Upper lobe of right lung (tissue), 1 donor: ENCODE measurements at regions not wholly inside any gene's neighbourhood (a gene's known extent, or its start where the extent isn't known, plus 50 kb on each side); places are given as distances from the start of the nearest gene placed in this dataset.

Experiments used
- ATAC-seq: fragments of 200-7000 bp; cut with Tn5 transposase; one replicate; pipeline ENCODE4 v1.9.1; 2020; ENCODE audit warnings: mild to moderate bottlenecking, moderate library complexity
- DNase-seq: peaks from one replicate; pipeline ENCODE4 v3.0.0-alpha.2; 2020
- H3K27ac ChIP-seq: fragments of 200-600 bp; one replicate; pipeline ENCODE4 v1.8.0; 2022
- H3K27me3 ChIP-seq: fragments of 200-600 bp; one replicate; pipeline ENCODE4 v1.8.0; 2022; ENCODE audit warnings: mild to moderate bottlenecking
- H3K36me3 ChIP-seq: fragments of 200-600 bp; one replicate; pipeline ENCODE4 v1.8.0; 2022
- H3K4me1 ChIP-seq: fragments of 200-600 bp; one replicate; pipeline ENCODE4 v1.8.0; 2022
- H3K4me3 ChIP-seq: fragments of 200-600 bp; one replicate; pipeline ENCODE4 v1.8.0; 2022; ENCODE audit warnings: mild to moderate bottlenecking
- H3K9me3 ChIP-seq: fragments of 200-600 bp; one replicate; pipeline ENCODE4 v1.8.0; 2022
- intact Hi-C: fragments of 100-400 bp; cut with DNase I; formaldehyde crosslinking; loops from one replicate; pipeline ENCODE4 v1.11.0; 2022
- TF ChIP-seq, protein P1 (sequence below): fragments of 200-600 bp; IDR thresholded peaks from one replicate; pipeline ENCODE4 v1.8.0; 2022; ENCODE audit warnings: antibody characterized with exemption
- donor health status: DM: no; HTN: yes; CAD: no; lungs with severe emphysema.

DNA sequence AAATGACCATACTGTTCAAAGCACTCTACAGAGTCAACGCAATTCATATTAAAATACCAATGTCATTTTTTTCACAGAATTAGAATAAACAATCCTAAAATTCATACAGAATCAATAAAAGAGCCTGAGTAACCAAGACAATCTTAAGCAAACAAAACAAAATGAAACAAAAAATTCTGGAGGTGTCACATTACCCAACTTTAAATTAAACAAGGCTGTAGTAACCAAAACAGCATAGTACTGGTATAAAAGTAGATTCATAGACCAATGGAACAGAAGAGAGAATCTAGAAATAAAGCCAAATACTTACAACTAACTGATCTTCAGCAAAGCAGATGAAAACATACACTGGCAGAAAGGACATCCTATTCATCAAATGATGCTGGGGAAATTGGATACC is 346.9 kb upstream of the JAG1 start:
- intact Hi-C loops, result no loop called here
- no peak for ATAC-seq
- Histone ChIP-seq H3K4me3 (no peak overlapping the region), H3K9me3 (no peaks in the 10 kb centered on the region), H3K36me3 (no peaks in the 10 kb centered on the region), H3K27ac (no peak overlapping the region), H3K27me3 (no peaks in the 10 kb centered on the region), H3K4me1 (no peaks in the 10 kb centered on the region)
- TF ChIP-seq, protein P1, sequence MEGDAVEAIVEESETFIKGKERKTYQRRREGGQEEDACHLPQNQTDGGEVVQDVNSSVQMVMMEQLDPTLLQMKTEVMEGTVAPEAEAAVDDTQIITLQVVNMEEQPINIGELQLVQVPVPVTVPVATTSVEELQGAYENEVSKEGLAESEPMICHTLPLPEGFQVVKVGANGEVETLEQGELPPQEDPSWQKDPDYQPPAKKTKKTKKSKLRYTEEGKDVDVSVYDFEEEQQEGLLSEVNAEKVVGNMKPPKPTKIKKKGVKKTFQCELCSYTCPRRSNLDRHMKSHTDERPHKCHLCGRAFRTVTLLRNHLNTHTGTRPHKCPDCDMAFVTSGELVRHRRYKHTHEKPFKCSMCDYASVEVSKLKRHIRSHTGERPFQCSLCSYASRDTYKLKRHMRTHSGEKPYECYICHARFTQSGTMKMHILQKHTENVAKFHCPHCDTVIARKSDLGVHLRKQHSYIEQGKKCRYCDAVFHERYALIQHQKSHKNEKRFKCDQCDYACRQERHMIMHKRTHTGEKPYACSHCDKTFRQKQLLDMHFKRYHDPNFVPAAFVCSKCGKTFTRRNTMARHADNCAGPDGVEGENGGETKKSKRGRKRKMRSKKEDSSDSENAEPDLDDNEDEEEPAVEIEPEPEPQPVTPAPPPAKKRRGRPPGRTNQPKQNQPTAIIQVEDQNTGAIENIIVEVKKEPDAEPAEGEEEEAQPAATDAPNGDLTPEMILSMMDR, result no peak
- no peak for DNase-seq

DNA sequence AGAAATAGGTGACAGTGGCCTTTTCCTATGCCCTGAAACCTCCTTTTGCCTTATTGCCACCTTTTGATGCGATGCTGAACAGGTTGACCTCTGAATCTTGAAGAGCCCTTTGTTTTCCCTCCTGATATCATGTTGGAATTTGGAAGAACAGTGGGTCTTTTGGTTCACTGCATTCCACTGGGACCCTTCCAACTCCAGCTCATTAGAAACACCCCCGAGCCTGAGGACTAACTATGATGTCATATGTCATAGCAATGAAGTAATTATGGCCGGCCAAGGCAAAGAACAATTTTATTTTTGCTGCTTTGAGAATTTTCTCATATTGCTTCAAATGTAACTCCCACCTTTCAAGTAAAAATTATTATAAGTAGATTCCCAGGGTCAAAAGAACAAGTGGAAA is 353.4 kb upstream of the JAG1 start:
- intact Hi-C loops, result no loop called here
- TF ChIP-seq, protein P1, result no peak
- Histone ChIP-seq H3K9me3 (no peaks in the 10 kb centered on the region), H3K4me3 (no peak overlapping the region), H3K27ac (no peak overlapping the region), H3K27me3 (no peaks in the 10 kb centered on the region), H3K36me3 (no peaks in the 10 kb centered on the region), H3K4me1 (no peaks in the 10 kb centered on the region)
- DNase-seq, result no peak
- no peak for ATAC-seq

DNA sequence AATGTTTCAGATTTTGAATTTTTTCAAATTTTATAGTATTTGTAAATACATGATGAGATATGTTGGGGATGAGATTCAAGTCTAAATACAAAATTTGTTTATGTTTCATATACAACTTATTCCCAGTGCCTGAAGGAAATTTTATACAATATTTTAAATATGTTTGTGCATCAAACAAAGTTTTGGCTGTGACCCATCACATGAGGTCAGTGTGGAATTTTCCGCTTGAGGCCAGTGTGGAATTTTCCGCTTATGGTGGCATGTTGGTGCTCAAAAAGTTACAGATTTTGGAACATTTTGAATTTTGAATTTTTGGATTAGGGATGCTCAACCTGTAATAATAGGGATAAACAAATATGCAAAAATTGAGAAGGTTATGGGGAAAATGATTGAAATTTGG is 356.6 kb upstream of the JAG1 start:
- ATAC-seq (no peak), DNase-seq (no peak)
- H3K9me3 ChIP-seq, result no peaks in the 10 kb centered on the region
- no peaks in the 10 kb centered on the region for H3K27me3 ChIP-seq
- H3K36me3 ChIP-seq, result no peaks in the 10 kb centered on the region
- TF ChIP-seq, protein P1, result no peak
- no peaks in the 10 kb centered on the region for H3K4me1 ChIP-seq
- no peak overlapping the region for H3K4me3 ChIP-seq
- intact Hi-C loops, result no loop called here
- H3K27ac ChIP-seq, result no peak overlapping the region

DNA sequence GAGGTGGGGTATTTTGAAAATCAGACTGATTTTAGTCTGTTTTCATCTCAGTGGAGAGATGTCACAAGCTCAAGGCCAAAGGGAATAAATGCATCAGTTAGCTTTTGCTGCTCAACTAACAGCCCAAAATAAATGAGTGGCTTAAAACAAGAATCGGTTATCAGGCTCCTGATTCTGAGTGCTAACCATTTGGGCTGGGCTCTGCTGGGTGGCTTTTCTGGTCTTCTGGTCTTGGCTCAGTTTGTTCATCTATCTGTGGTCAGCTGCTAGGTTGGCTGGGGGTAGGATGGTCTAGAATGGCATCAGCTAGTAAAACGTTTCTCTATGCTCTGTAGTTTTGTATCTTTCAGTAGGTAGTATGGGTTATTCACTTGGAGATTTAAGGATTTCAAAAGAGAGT is 357.5 kb upstream of the JAG1 start:
- ATAC-seq (no peak), DNase-seq (no peak)
- no peaks in the 10 kb centered on the region for H3K27me3 ChIP-seq
- H3K27ac ChIP-seq, result no peak overlapping the region
- H3K9me3 ChIP-seq, result no peaks in the 10 kb centered on the region
- intact Hi-C loops, result no loop called here
- TF ChIP-seq, protein P1, result no peak
- no peaks in the 10 kb centered on the region for H3K4me1 ChIP-seq
- no peaks in the 10 kb centered on the region for H3K36me3 ChIP-seq
- no peak overlapping the region for H3K4me3 ChIP-seq

DNA sequence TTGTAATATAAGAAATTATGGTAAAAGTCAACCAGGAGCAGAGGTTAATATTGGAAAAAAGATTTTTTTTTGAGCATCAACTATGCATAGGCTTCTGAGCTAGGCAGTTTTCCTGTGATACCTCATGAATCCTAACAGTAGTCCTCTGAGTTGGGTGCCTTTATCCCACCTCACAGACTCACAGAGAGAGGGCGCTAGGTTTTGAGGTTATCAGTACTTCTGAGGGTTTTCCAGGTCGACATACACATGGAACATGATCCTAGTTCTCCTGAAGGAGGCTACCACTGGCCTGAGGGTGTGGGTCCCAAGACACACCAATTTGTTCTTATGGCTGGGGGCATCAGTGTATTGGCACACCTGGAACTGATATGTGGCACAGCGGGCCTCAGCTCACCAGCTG is 358.8 kb upstream of the JAG1 start:
- Histone ChIP-seq H3K4me1 (no peaks in the 10 kb centered on the region), H3K36me3 (no peaks in the 10 kb centered on the region), H3K27ac (no peak overlapping the region), H3K4me3 (no peak overlapping the region), H3K9me3 (no peaks in the 10 kb centered on the region), H3K27me3 (no peaks in the 10 kb centered on the region)
- no peak for ATAC-seq
- intact Hi-C loops, result no loop called here
- DNase-seq, result no peak
- TF ChIP-seq, protein P1, result no peak

DNA sequence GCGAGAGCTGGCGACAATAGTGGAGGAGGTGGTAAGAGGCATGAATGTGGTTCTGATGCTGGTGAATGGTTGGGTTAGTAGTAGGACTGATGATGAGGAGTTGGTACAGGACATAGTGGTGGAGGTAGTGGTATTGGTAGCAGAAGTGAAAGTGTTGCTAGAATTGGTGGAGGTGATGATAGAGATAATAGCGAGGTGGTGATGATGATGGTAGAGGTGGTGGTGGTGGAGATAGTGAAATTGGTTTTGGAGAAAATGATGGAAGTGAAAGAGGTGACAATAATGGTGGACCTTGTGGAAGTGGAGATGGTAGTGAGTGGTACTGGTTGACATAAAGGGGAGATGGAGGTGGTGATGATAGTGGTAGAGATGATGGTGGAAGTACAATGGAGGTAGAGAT is 360.2 kb upstream of the JAG1 start:
- Histone ChIP-seq H3K4me3 (no peak overlapping the region), H3K9me3 (no peaks in the 10 kb centered on the region), H3K27me3 (no peaks in the 10 kb centered on the region), H3K36me3 (no peaks in the 10 kb centered on the region), H3K4me1 (no peaks in the 10 kb centered on the region), H3K27ac (no peak overlapping the region)
- DNase-seq, result no peak
- no peak for ATAC-seq
- intact Hi-C loops, result no loop called here
- TF ChIP-seq, protein P1, result no peak
